Neural crest cell (in vitro differentiated cells): ENCODE measurements at regions not wholly inside any gene's neighbourhood (a gene's known extent, or its start where the extent isn't known, plus 50 kb on each side); places are given as distances from the start of the nearest gene placed in this dataset.

Source experiments
- DNase-seq: peaks from one replicate; pipeline ENCODE4 v3.0.0; 2021; ENCODE audit warnings: low read depth, mixed read lengths, low spot score
- H3K27ac Mint-ChIP-seq: one replicate; pipeline ENCODE4 v1.8.0; 2021; ENCODE audit warnings: mild to moderate bottlenecking, mixed read lengths; ENCODE audit not compliant: unreplicated experiment
- H3K27me3 Mint-ChIP-seq: 2 replicates; pipeline ENCODE4 v1.8.0; 2021; ENCODE audit warnings: low read depth, mild to moderate bottlenecking, mixed read lengths
- H3K36me3 Mint-ChIP-seq: 2 replicates; pipeline ENCODE4 v1.8.0; 2021; ENCODE audit warnings: low read depth, mild to moderate bottlenecking, mixed read lengths
- H3K4me1 Mint-ChIP-seq: 2 replicates; pipeline ENCODE4 v1.8.0; 2021; ENCODE audit warnings: mixed read lengths
- H3K4me3 Mint-ChIP-seq: one replicate; pipeline ENCODE4 v1.8.0; 2021; ENCODE audit warnings: mild to moderate bottlenecking, mixed read lengths
- H3K9me3 Mint-ChIP-seq: 2 replicates; pipeline ENCODE4 v1.8.0; 2021; ENCODE audit warnings: mixed read lengths
- CTCF ChIP-seq: fragments of 200-600 bp; sonication (generic); conservative IDR thresholded peaks from 2 replicates; pipeline ENCODE4 v1.5.0; 2021; ENCODE audit warnings: antibody characterized with exemption, mild to moderate bottlenecking

- Mint-ChIP-seq H3K36me3 (no peaks in the 10 kb centered on the region), H3K27ac (no peak overlapping the region), H3K4me3 (no peak overlapping the region), H3K27me3 (no peaks in the 10 kb centered on the region), H3K4me1 (peaks cover 7% of the 10 kb centered on the region), H3K9me3 (peaks cover 4% of the 10 kb centered on the region)
- DNase-seq, result no peak
- TF ChIP-seq CTCF, result no peak
These were observed 169.8 kb upstream of the KCNN2 start for GRCh38 chr5:114192108-114192507.

GRCh38 chr5:114201332-114201731 lies 160.5 kb upstream of the KCNN2 start:
- H3K4me3 Mint-ChIP-seq, result no peak overlapping the region
- H3K36me3 Mint-ChIP-seq, result no peaks in the 10 kb centered on the region
- no peaks in the 10 kb centered on the region for H3K27me3 Mint-ChIP-seq

DNA sequence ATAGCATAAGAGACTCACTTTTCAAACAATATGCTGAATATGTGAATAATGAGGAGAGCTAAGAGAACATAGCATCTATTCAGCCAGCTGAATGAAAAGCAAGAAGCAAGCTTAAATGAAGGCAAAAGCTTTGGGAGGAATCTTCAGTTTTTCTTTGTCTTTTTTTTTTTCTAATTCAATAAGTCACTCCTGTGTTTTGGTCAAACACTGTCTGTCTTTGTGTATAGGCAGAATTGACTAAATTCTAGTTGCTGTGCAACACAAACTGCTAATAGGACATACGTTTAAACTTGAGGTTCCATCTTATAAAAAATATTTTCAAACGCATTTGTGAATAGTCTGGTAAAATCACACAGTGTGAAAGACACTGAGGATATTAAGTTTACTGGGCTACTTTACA lies 156.9 kb upstream of the KCNN2 start:
- no peaks in the 10 kb centered on the region for H3K27me3 Mint-ChIP-seq
- peak overlapping the region; percentile 57 for H3K27ac Mint-ChIP-seq
- peaks cover 8% of the 10 kb centered on the region for H3K9me3 Mint-ChIP-seq
- H3K4me3 Mint-ChIP-seq, result no peak overlapping the region
- no peak for DNase-seq
- no peaks in the 10 kb centered on the region for H3K36me3 Mint-ChIP-seq
- TF ChIP-seq CTCF, result no peak
- peaks cover 13% of the 10 kb centered on the region for H3K4me1 Mint-ChIP-seq

More at GRCh38 chr5:114201332-114201731, 160.5 kb upstream of the KCNN2 start:
- Mint-ChIP-seq H3K4me1 (peaks cover 13% of the 10 kb centered on the region), H3K9me3 (peaks cover 8% of the 10 kb centered on the region), H3K27ac (no peak overlapping the region)
- no peak for DNase-seq
- TF ChIP-seq CTCF, result no peak

GRCh38 chr5:114206640-114207039 lies 155.2 kb upstream of the KCNN2 start:
- H3K4me3 Mint-ChIP-seq, result no peak overlapping the region
- no peaks in the 10 kb centered on the region for H3K9me3 Mint-ChIP-seq
- H3K27me3 Mint-ChIP-seq, result no peaks in the 10 kb centered on the region

GRCh38 chr5:114207615-114208014 lies 154.3 kb upstream of the KCNN2 start:
- TF ChIP-seq CTCF, result no peak
- Mint-ChIP-seq H3K27me3 (no peaks in the 10 kb centered on the region), H3K9me3 (no peaks in the 10 kb centered on the region), H3K4me3 (no peak overlapping the region), H3K4me1 (peaks cover 13% of the 10 kb centered on the region), H3K36me3 (no peaks in the 10 kb centered on the region), H3K27ac (no peak overlapping the region)
- no peak for DNase-seq

More at GRCh38 chr5:114206640-114207039, 155.2 kb upstream of the KCNN2 start:
- Mint-ChIP-seq H3K27ac (no peak overlapping the region), H3K4me1 (peaks cover 13% of the 10 kb centered on the region), H3K36me3 (no peaks in the 10 kb centered on the region)
- no peak for TF ChIP-seq CTCF
- no peak for DNase-seq

DNA sequence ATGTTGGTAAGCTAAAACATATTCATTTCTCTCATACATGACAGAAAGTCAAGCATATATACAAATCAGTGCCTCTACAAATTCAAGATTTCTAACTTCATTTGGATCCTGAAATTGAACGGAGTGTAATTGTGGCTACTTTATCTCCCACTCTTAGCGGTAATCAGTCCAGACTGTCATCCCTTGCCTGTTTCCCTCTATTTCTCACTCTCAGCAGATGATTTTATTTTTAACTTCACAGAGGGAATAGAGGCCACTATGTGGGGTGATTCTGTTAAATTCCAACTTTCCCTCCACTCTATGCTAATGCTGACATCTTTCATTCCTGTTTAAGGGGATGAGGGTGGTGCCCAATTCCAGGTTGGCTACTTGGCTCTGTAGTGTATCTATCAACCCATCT lies 153.8 kb upstream of the KCNN2 start:
- Mint-ChIP-seq H3K27me3 (no peaks in the 10 kb centered on the region), H3K4me1 (peaks cover 13% of the 10 kb centered on the region), H3K36me3 (no peaks in the 10 kb centered on the region), H3K4me3 (no peak overlapping the region), H3K9me3 (peaks cover 3% of the 10 kb centered on the region), H3K27ac (no peak overlapping the region)
- no peak for TF ChIP-seq CTCF
- DNase-seq, result no peak
